ENCODE measurements at regions not wholly inside any gene's neighbourhood (a gene's known extent, or its start where the extent isn't known, plus 50 kb on each side); places are given as distances from the start of the nearest gene placed in this dataset.

GRCh38 chr13:91119643-91120042, 227.8 kb upstream of the MIR17HG start:
- TF ChIP-seq, protein P1, sequence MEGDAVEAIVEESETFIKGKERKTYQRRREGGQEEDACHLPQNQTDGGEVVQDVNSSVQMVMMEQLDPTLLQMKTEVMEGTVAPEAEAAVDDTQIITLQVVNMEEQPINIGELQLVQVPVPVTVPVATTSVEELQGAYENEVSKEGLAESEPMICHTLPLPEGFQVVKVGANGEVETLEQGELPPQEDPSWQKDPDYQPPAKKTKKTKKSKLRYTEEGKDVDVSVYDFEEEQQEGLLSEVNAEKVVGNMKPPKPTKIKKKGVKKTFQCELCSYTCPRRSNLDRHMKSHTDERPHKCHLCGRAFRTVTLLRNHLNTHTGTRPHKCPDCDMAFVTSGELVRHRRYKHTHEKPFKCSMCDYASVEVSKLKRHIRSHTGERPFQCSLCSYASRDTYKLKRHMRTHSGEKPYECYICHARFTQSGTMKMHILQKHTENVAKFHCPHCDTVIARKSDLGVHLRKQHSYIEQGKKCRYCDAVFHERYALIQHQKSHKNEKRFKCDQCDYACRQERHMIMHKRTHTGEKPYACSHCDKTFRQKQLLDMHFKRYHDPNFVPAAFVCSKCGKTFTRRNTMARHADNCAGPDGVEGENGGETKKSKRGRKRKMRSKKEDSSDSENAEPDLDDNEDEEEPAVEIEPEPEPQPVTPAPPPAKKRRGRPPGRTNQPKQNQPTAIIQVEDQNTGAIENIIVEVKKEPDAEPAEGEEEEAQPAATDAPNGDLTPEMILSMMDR (IDR thresholded peaks at IDR 0.05): no peak
- TF ChIP-seq POLR2A (IDR thresholded peaks at IDR 0.05) (no peak), POLR2AphosphoS5 (IDR thresholded peaks at IDR 0.05) (no peak)

All from prostate gland (tissue), 2 donors.